GM12873 (cell line): ENCODE measurements at regions not wholly inside any gene's neighbourhood (a gene's known extent, or its start where the extent isn't known, plus 50 kb on each side); places are given as distances from the start of the nearest gene placed in this dataset.

ENCODE experiments used
- TF ChIP-seq, protein P1 (sequence below): IDR thresholded peaks from 2 replicates; pipeline ENCODE4 v1.5.1; 2012; ENCODE audit warnings: low read depth, mild to moderate bottlenecking, moderate library complexity, low read length, control low read depth; ENCODE audit not compliant: insufficient read depth; ENCODE audit errors: missing control alignments

DNA sequence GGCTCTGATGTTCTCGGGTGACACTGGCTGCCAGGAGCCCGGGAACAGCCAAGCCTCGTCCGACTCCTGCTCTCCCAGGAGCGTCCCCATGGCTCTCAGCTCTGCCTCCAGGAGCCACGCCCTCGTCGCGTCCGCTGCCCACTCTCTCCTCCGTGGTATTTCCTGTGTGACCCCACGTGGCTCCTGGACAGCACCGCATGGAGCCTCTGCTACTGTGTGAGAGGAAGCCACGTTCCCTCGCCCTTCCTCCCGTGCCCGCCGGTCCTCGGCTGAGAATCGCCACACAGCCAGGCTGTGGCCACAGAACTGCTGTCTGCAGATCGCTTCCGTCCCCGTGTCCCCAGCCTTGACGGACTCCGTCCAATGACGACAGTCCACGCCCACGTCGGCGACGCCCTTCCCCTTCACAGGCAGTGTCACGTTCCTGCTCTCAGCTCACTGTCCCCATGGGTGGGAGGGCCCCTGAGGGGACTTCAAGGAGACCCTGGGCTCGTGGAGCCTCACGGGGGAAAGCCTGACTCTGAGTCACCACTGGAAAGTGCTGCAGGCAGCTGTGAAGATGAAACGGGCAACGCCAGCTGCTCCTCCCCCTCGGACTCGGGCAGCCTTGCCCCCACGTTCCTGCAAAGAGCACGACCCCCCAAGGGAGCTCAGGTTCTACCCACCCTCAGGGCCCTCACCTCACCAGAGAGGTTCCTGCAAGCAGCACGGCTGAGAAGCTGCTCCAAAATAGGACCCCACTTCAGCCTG is 458.5 kb downstream of the BRD1 start:
- TF ChIP-seq, protein P1, sequence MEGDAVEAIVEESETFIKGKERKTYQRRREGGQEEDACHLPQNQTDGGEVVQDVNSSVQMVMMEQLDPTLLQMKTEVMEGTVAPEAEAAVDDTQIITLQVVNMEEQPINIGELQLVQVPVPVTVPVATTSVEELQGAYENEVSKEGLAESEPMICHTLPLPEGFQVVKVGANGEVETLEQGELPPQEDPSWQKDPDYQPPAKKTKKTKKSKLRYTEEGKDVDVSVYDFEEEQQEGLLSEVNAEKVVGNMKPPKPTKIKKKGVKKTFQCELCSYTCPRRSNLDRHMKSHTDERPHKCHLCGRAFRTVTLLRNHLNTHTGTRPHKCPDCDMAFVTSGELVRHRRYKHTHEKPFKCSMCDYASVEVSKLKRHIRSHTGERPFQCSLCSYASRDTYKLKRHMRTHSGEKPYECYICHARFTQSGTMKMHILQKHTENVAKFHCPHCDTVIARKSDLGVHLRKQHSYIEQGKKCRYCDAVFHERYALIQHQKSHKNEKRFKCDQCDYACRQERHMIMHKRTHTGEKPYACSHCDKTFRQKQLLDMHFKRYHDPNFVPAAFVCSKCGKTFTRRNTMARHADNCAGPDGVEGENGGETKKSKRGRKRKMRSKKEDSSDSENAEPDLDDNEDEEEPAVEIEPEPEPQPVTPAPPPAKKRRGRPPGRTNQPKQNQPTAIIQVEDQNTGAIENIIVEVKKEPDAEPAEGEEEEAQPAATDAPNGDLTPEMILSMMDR = no peak

DNA sequence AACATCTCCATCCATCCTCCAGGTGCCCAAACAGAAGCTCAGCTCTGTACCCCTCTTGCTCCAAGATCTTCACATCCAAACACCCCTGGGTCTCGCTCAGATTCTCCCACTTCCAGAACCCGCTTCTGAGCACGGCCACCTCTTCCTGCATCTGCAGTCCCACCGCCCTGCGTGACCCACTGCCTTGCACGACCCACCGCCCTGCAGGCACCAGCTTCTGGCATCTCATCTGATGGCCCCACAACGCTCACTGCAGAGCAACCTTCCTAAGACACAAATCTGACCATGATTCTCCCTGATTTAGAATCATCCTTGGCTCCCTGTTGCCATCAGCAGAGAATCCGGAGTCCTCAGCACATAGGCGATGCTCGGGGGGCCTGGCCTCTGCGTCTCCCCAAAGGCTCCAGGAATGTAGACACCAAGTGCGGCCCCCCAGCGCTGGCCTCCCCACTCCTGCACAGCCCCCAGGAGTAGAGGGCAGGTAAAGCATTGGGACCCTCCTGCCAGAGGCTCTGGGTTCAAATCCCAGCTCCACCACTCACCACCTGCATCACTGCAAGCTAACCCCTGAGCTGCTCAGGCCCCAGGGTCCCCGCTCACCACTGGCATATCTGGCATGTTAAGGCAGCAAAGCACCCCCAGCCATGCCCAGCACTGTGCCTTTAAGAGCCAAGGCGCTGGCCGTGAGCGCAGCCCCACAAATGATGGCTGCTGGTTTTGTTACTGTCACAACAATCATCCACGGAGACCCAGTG is 459.3 kb downstream of the BRD1 start:
- TF ChIP-seq, protein P1 = no peak

DNA sequence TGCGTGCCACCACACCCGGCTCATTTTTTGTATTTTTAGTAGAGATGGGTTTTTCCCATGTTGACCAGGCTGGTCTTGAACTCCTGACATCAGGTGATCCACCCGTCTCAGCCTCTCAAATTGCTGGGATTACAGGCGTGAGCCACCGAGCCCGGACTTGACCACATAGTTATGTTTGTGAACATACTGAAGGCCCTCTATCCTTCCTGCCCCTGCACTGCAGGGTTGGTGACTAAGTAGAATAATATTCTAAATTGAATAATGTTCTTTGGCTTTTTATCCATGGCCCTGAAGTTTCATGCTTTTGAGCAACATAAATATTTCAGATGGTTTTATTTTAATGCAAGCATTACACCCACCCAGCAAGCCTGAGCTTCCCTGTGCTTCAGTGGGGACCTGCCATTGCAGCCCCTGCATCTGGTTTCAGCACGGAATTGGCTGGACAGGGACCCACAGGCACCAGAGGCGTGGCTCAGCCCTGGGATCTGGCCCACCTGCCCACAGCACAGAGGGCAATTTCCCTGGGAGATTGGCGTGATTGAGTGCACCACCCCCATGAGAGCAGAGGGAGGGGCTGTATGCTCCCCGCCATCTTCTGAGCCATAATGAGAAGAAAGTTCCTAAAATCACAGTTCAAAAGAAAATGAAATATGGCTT is 460.5 kb downstream of the BRD1 start:
- TF ChIP-seq, protein P1 = no peak

DNA sequence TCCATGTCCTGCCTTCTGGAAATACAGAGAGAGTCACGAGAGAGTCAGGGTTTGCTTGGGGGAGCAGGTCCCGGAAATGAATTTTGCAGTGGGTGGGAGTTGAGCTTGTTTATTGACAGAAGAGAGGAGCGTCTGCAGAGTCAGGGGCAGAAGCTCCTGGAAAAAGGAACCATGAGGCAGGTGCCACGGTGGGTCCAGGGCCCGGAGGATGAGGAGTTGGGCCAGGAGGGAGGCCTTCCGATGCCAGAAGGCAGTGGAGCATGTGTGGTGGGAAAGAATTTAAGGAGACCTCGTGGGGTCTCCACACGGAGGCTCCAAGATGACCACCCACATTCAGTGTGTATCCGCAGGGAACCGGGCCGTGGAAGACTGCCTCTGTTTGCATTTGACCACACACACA is 461.2 kb downstream of the BRD1 start:
- TF ChIP-seq, protein P1 = no peak

DNA sequence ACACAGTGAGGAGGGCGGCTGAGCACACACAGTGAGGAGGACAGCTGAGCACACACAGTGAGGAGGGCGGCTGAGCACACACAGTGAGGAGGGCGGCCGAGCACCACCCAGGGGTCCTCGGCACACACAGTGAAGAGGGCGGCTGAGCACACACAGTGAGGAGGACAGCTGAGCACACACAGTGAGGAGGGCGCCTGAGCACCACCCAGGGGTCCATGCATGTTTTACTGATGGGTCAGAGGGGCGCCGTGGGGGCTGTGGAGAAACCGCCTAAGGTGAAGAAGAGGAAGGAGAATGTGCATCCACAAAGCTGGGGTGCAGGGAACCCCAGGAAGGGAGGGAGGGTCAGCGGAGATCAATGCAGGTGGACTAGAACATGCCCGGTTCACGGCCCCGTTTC is 461.8 kb downstream of the BRD1 start:
- TF ChIP-seq, protein P1 = no peak

DNA sequence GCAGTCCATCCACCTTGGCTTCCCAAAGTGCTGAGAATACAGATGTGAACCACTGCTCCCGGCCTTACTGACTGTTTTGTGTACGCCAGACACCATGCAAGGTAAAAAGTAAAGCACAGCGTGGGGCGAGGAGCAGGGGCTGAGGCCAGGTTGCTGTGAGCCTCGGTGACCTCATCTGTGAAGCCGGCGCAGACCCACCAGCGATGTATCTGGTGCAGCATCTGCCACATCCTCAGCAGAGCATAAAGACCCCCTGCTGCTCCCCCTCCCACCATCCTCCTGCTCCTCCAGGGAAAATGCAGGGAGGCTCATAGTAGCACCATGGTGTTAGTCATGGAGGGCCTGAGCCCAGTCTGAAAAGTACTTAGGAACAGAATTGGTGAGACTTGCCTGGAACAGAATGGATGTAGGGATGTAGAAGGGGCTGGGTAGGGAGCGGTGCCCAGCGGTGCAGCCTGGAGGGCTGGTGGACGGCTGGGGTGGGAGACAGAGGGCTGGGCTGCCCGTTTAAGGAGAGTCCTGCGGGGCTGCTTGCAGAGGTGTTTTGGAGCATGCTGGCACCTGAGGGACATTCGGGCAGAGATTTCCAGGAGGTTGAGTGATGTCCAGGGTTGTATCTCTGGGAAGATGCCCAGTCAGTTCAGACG is 462.4 kb downstream of the BRD1 start:
- TF ChIP-seq, protein P1 = no peak

DNA sequence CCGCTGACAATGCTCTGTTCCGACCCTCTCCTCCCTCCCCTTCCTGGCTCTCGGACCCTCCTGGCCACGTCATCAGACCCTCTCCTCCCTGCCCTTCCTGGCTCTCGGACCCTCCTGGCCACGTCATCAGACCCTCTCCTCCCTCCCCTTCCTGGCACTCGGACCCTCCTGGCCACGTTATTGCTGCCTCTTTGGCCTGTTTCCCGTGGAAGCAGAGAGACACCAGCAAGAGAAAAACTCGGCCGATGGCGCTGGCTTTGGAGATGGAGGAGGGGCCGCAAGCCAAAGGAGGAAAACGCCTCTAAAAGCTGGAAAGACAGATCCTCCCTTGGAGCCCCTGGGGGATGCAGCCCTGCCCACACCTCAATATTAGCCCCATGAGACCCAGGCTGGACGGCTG is 463.3 kb downstream of the BRD1 start:
- TF ChIP-seq, protein P1 = no peak
